Inflammatory macrophage (primary cell): ENCODE measurements at regions not wholly inside any gene's neighbourhood (a gene's known extent, or its start where the extent isn't known, plus 50 kb on each side); places are given as distances from the start of the nearest gene placed in this dataset.
"Not testable (repeated sequence)": the region's sequence is repeated elsewhere in the genome, so short reads cannot be mapped to it uniquely, and the experiment has no call there.

ENCODE experiments used
- DNase-seq, 2 donors: peaks; one replicate each; pipeline ENCODE4 v3.0.0-alpha.2; 2020 to 2022

DNA sequence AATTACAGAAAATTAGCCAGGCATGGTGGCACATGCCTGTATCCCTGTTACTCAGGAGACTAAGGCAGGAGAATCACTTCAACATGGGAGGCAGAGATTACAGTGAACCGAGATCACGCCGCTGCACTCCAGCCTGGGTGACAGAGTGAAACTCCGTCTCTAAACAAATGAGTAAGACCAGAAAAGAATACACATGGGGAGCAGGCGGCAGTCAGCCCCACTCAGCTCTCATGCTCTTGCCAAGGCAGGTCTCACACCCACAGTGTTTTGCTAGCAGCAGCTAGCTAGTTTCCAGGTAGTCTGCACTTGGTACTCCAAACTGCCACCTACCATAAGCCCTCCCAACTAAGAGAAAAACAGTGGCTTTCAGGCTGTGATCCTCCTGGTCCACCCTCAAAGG, 722.3 kb upstream of the CTNND2 start:
- DNase-seq, result no peak

DNA sequence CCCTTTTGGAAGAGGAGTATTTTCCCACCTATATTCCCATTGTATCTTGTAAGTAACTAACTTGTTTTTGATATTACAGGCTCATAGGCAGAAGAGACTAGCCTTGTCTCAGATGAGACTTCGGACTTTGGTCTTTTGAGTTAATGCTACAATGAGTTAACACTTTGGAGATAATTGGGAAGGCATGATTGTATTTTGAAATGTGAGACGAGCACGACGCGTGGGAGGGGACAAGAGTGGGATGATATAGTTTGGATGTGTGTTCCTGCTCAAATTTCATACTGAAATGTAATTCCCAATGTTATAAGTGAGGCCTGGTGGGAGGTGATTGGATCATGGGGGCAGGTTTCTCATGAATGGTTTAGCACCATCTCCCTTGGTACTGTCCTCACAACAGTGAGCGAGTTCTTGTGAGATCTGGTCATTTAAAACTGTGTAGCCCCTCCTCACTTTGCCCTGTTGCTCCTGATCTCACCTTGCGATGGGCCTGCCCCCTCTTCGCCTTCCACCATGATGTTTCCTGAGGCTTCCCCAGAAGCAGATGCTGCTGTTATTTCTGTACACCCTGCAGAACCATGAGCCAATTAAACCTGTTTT, 721.5 kb upstream of the CTNND2 start:
- DNase-seq, result no peak

DNA sequence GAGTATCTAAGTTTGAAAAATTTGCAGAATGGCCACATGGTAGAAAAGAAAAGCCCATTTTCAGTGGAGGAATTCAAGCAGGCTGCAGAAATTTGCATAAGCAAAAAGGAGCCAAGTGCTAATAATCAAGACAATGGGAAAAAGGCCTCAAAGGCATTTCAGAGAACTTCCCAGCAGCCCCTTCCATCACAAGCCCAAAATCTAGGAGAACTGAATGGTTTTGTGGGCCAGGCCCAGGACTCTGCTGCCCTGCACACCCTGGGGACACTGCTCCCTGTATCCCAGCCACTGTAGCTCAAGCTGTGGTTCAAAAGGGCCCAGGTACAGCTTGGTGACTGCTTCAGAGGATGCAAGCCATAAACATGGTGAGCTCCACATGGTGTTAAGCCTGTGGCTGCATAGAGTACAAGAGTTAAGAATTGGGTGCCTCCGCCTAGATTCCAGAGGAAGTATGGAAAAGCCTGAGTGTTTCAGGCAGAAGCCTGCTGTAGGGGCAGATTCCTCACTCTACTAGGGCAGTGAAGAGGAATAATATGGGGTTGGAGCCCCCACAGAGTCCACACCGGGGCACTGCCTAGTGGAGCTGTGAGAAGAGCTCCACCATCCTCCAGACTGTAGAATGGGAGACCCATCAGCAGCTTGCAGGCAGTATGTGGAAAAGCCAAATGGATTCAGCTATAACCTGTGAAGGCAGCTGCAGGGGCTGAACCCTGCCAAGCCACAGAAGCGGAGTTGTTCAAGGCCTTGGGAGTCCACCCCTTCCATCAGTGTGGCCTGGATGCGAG, 720.7 kb upstream of the CTNND2 start:
- no peak for DNase-seq

DNA sequence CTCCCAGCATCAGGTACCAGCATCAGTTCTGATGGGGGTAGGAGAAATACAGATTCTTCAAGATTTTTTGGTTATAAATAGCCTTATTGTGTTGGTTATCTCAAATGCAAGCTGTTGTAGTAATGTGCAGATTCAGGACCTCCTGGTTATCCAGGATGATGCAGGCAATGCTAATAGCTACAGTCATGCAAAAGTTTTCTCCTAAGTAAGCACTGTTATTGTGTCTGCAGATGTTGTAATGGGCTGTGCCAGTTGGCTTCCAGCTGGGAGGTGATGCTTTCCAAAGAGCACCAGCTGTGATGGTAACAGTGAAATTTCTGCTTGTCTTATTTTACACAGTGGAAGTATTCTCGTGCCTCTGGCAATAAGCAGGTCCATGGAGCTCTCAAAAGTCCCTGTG, 719.2 kb upstream of the CTNND2 start:
- DNase-seq, result no peak

DNA sequence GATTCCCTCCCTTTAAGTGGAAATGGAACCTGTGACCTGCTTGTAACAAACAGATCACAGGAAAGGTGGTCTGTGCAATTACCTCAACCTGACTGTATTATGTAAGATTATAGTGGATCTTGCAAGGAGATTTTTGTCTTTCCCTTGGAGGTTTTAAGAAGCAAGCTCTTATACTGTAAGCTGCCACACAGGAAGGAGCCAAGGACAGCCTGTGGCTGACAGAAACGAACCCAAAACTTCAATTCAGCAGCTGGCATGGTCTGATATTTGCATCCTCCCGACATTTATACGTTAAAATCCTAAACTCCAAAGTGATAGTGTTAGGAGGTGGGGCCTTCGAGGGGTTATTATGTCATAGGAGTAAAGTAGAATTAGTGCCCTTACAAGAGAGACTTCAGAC, 711.8 kb upstream of the CTNND2 start:
- DNase-seq, result no peak

DNA sequence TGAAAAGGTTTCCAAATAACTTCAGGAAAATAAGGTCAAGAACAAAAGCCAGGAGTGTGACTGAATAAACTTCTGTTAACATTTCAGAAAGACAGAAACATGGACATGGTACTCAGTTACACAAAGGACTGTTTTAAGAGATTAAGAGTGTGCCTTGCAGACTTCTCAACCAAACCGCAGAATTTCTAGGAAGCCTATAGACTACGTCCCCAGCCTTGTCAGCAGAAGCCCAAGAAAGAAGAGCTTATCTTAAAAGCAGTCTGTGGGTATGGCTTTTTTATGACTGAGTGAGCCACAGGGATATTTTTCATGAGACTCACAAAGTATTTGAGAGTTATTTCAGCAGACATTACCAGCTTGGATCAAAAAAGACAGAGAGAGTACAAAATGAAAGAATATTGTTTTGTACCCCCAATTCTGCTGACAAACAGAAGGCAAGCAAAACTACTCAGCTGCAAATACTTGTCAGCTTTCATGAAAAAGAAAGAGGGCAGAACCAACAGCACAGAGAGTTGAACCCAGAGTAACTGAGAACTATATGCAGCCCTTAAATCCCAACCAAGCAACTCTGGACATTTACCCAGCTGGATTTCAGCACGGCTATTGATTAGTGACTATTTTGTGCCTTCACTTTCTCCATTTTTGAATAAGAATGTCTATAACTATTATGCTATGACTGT, 711.0 kb upstream of the CTNND2 start:
- DNase-seq, result no peak

DNA sequence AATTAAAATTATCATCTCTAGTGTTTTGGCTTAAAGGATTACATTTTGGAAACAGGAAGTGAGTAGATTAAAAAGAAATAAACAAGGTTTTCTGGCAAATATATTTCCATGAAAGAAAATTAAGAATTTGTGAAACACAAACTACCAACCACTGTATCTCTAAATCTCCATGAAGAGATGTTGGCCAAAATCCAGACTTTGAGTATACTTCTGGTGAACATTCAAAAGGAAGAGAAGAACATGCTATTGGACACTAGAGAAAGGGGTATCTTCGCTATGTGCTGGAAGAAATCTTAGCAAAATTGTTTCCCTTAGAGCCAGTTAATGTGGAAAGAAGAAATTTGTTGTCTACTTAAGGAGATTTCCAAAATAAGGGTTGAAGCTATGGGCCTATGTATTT, 710.4 kb upstream of the CTNND2 start:
- no peak for DNase-seq

DNA sequence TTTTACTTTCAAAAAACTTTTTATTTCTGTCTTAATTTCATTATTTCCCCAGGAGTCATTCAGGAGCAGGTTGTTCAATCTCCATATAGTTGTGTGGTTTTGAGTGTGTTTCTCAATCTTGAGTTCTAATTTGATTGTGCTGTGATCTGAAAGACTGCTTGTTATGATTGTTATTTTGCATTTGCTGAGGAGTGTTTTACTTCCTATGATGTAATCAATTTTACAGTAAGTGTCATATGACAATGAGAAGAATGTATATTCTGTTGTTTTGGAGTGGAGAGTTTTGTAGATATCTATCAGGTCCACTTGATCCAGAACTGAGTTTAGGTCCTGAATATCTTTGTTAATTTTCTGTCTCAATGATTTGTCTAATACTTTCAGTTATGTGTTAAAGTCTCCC, 706.9 kb upstream of the CTNND2 start:
- no peak for DNase-seq

DNA sequence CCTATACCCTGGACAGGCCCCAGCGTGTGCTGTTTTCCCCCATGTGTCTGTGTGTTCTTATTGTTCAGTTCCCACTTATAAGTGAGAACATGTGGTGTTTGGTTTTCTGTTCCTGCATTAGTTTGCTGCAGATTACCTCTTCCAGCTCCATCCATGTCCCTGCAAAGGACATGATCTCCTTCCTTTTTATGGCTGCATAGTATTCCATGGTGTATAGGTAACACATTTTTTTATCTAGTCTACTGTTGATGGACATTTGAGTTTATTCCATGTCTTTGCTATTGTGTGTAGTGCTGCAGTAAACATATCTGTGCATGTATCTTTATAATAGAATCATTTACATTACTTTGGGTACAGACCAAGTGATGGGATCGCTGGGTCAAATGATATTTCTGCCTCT, 703.6 kb upstream of the CTNND2 start:
- DNase-seq, result not testable (repeated sequence)

DNA sequence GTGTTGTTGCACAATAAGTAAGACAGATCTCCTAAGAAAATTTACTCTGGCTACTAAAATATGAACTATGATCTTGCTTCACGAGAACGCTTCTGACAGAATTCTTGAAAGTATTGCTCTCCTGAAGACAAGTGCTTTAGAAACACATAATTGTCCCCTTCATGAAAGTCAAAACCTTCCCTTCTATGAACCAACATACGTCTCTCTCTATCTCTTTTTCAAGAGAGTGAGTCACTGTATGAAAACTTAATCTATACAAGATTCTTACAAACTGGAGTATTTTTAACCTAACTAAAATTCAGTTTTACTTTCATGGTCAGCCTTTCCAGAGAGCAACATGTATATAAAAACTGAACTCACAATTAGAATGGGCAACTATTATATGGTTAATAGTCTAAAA, 688.0 kb upstream of the CTNND2 start:
- DNase-seq, result no peak

DNA sequence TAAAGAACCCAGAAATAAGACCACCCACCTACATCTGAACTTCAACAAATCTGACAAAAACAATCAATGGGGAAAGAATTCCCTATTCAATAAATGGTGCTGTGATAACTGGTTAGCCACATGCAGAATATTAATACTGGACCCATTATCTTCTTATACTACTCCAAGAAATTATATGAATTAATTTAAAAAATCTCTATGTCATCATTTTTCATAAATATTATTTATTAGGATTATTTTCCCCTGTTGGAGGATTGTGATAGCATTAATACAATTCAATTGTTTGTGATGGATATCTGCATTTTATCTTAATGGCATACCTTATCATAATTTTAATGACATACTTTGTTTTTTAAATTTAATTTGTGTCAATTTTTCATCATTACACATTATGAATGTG, 682.2 kb upstream of the CTNND2 start:
- no peak for DNase-seq

DNA sequence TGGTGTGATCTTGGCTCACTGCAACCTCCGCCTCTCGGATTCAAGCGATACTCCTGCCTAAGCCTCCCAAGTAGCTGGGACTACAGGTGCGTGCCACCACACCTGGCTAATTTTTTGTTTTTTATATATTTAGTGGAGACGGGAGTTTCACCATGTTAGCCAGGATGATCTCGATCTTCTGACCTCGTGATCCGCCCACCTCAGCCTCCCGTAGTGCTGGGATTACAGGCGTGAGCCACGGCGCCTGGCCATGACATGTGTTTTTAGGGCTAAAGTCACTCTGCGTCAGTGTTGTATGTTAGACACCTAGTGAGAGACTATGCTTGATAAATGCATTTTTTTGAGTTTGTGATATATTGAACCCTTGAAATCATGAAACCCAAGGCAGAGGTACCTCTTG, 674.6 kb upstream of the CTNND2 start:
- not testable (repeated sequence) for DNase-seq

DNA sequence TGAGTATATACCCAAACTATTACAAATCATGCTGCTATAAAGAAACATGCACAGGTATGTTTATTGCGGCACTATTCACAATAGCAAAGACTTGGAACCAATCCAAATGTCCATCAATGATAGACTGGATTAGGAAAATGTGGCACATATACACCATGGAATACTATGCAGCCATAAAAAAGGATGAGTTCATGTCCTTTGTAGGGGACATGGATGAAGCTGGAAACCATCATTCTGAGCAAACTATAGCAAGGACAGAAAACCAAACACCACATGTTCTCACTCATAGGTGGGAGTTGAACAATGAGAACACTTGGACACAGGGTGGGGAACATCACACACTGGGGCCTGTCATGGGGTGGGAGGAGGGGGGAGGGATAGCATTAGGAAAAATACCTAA, 672.7 kb upstream of the CTNND2 start:
- not testable (repeated sequence) for DNase-seq

DNA sequence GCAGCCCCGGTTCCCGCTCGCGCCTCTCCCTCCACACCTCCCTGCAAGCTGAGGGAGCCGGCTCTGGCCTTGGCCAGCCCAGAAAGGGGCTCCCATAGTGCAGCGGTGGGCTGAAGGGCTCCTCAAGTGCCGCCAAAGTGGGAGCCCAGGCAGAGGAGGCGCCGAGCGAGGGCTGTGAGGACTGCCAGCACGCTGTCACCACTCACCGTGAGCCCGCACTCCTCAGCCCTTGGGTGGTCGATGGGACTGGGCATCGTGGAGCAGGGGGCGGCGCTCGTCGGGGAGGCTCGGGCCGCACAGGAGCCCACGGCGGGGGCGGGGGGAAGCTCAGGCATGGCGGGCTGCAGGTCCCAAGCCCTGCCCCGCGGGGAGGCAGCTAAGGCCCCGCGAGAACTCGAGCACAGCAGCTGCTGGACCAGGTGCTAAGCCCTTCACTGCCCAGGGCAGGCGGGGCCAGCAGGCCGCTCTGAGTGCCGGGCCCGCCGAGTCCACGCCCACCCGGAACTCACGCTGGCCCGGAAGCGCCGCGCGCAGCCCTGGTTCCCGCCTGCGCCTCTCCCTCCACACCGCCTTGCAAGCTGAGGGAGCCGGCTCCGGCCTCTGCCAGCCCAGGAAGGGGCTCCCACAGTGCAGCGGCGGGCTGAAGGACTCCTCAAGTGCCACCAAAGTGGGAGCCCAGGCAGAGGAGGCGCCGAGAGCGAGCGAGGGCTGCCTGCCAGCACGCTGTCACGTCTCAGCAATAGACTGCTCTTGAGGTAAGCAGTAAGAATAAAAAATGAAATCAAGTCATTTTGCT, 670.2 kb upstream of the CTNND2 start:
- not testable (repeated sequence) for DNase-seq

DNA sequence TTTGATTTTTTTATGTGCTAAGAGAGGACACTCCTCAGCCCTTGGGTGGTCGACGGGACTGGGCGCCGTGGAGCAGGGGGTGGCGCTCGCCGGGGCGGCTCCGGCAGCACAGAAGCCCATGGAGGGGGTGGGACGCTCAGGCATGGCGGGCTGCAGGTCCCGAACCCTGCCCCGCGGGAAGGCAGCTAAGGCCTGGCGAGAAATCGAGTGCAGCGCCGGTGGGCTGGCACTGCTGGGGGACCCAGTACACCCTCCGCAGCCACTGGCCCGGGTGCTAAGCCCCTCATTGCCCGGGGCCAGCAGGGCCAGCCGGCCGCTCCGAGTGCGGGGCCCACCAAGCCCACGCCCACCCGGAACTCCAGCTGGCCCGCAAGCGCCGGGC, 669.7 kb upstream of the CTNND2 start:
- DNase-seq, result not testable (repeated sequence)

DNA sequence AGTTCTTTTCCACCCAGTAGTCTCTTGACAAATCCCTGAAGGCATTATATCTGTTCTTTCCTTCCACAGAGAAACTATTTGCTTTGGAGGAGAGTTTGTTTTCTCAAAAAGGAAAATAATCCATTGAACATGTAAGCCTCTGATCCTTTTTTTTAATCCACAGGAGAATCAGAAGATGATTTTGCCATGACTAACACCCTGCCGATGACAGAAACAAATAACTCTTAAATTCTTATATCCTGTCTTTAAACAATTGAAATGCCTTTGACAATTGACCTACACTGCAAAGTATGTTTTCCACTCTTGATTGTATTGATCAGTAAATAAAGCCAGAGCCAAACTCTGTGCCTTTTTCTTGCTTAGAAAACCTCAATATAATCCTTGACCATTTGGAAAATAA, 666.4 kb upstream of the CTNND2 start:
- DNase-seq, result no peak

DNA sequence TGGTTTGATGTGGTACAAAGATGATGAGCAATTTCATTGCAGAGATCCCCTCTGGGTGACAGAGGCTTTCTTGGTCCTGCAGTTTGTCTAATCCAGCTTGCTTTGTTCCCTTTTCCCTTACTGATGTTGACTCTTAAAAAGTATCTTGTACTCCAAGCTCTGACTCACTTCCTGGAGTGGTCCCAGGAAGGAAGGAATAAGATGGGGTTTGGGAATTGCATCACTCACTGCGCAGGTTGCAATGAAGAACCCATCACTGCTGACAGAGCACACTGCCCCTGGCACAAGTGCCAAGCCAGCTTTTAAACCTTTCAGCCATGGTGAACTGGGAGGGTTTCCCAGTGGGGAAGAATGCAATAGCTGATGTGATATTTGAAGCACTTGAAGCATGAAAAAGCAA, 662.2 kb upstream of the CTNND2 start:
- no peak for DNase-seq

DNA sequence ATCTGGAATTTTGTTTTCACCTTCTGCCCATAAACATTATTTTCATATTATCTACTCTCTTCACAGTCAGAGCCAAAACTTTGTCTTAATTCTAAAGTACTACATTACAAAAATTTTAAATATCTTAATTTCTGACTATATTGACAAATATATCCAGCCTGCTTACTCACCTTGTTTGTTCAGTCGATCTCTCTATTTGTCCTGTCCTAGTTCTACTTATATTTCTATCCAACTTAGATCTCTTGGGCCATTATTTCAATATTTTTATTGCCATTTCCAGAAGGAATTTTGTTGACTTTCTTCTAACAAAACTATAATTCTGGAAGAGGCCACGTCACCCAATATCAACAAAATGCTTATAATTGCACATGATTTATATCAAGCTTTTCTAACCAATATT, 652.8 kb upstream of the CTNND2 start:
- DNase-seq, result no peak

DNA sequence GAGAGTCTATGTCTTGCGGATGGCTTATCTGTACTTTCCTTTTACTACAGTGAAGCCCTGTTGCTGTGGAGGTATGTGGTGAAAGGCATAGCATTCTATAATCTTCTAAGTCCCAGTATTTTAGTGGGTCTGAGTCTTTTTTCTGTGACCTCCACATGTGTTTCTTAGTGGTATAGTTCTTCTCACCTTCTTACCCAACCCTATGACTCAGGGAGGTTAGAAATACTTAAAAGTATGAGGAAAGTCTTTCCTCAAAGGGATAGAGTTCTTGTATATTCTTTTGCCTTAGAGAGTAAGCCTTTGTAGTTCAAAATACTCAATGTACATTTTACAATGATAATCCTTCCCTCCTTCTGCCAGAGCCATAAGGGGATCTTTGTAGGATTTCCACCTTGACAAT, 621.9 kb upstream of the CTNND2 start:
- DNase-seq, result no peak

DNA sequence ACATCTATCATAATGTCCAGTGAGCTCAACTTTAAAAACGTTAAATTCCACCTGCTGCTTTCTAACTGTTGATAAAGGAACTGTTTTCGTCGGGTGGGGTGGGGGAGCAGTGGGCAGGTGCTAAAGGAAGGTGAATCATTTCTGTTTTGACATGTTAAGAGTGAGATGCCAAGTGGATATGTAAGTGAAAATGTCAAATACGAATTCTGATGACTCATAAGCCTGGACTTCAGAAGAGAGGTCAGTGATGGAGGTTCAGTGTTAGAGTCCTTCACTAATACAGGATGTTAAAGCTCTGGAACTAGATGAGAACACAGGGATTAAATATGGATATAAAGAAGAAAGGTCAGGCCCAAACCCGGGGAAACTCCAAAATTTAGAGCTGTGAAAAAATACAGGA, 617.9 kb upstream of the CTNND2 start:
- no peak for DNase-seq

DNA sequence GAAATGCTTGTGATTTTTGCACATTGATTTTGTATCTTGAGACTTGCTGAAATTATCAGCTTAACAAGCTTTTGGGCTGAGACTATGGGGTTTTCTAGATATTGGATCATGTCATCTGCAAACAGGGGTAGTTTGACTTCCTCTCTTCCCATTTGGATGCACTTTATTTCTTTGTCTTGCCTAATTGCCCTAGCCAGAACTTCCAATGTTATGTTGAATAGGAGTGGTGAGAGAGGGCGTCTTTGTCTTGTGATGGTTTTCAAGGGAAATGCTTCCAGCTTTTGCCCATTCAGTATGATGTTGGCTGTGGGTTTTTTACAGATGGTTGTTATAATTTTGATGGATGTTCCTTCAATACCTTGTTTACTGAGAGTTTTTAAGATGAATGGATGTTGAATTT, 600.7 kb upstream of the CTNND2 start:
- DNase-seq, result not testable (repeated sequence)

DNA sequence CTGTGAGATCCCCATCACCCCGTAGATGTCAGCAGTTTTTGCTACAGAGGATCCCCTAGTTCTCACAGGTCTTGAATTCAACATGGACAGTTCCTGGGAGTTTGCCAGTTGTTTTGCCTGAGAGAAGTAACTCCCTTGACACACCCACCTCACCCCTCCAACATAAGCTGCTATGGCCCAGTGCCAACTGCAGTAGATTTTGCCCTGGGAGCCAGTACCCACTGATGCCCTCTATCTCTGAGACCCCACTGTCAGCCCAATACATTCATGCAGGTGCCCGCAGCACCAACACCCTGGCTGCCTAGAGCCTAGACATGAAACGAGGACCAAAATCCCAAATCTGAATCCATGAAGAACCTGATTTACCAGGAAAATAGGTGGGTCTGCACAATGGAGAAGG, 583.9 kb upstream of the CTNND2 start:
- DNase-seq, result no peak

DNA sequence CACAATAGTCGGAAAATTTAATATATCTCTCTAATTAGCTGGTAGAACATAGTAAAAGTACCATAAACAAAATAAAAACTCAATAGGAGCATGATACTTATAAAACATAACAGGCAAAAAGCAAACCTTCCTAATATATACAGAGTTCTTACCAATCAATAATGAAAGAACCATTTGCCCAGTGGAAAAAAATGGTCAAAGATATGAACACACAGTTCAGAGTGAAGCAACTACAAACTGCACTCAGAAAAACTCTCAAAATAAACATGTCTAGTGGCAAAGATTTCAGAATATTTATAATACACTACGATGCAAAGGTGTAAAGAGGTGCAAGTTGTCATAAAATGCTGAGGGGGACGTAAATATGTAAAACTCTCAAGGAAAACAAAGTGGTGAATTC, 576.2 kb upstream of the CTNND2 start:
- DNase-seq, result no peak
